HG03432 (cell line): ENCODE measurements at regions not wholly inside any gene's neighbourhood (a gene's known extent, or its start where the extent isn't known, plus 50 kb on each side); places are given as distances from the start of the nearest gene placed in this dataset.
"Not testable (repeated sequence)": the region's sequence is repeated elsewhere in the genome, so short reads cannot be mapped to it uniquely, and the experiment has no call there.

ENCODE experiments used
- ATAC-seq: cut with Tn5 transposase; IDR thresholded peaks from one replicate; pipeline ENCODE4 v1.9.1; 2021; ENCODE audit warnings: mild to moderate bottlenecking, moderate library complexity; ENCODE audit not compliant: unreplicated experiment

DNA sequence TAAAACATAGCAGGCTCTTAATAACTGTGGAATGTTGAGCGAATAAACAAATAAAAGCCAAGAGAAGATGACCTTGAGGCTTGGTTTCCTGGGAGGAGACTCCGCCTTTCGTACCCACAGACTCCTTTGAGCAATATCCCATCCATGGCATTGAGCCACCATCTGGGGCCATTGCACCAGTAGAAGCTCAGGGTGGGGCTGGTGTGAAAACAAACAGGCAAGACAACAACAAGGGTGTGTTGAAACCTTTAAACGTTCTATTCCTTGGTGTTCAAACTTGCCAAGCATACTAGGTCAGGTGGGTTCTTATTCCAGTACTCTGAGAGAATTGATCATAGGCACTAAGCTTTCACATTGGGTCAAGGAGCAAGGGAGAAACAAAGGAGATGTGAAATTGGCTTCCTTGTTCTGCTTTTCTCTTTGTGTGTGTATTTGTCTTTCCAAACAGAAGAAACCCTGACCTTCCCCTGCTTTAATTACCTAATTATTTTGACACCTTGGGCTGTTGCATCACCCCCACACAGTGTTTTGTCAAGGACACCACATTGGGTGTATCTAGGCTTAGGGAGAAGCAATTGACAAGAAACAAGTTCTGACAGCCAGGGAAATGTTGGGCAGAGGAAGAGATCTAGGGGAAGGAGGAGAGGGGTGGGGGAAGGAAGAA is 105.1 kb upstream of the BCL6 start:
- no peak for ATAC-seq

DNA sequence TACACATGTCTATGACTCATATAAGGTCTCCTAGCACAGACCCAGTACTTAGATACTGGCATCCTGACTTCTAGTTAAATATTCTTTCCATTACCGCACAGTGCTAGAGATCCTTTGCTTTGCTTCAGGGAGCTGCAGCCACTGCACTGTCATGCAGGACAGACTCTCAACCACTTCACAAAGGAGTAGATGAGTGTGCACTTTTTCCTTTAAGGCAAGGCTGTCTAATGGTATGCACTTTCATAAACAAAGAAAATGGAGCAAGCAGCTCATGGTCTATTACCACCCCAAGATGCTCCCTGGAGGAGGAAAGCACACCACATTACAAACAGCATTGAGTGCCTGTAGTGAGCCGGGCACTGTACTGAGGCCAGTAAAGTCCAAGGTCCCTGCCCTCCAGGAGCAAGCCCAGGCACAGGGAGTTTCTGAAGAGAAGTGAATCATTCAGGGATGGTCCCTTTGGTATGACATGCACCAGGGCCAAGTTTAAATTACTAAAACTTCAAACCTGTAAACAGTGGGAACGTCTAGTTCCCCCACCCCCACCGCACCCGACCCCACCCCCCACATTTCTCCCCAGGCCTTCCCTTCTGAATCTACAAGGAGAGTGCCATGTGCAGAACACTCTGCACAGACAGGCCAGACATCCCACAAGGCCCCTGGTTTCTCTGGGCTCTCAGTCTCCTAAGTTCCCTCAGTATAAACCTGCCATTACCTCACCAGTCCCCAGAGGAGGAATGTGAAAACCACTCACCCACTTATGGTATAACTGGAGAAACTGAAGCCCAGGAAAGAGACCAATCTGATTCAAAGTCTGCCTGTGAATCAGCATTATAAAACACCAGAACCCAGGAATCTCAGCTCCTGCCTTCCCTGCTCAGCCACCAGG is 107.8 kb upstream of the BCL6 start:
- ATAC-seq = no peak

DNA sequence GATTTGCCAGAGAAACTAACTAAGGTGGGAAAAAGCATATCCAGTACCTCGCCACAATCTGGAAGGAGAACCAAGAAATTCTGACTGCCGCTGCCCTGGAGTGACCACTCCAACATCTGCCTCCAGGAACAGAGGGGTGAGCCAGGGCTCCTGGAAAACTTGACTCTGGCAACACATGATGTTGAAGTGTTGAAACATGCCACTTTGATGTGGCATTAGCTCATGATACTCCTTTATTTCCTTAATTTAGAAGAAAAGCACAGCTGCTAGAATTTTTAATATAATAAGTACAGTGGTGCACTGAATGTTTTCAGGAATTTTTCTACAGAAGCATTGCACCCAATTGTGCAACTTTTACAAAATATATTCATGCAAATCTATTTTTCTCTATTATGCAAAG is 109.9 kb upstream of the BCL6 start:
- ATAC-seq = no peak

DNA sequence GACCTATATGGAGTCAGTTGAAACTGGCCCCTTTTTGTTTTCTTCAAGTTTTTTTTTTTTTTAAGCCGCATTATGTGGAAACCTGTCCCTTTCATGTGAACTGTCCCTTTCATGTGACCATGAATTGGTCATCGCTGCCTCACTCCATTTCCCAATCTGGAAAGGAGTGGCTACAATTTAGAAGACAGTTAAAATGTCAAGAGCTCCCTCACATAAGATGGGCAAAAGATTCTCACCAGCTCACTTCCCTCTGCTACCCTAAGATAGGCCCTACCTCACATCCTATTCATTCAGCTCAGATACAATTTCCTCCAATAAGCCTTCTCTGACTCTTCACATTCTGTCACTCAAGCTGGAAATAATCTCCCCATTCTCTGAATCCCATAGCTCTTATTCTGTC is 111.3 kb upstream of the BCL6 start:
- ATAC-seq = no peak

DNA sequence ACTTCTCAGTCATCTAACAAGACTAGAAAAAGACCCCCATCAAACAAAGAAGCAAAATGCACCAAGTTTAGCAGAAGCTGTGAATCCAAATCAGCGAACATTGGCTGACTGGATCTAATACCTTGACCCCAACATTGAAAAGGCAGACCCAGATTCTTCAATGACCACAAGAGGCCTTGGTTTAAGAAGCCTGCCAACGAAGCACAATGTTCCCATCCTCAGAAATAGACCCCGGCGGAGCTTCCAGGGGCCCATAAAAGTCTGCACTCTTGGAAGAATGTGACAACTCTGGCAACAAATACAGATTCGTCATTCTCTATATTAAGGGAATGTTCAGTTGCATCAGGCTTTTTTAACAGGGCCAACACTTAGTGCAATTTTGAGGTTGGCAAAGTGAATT is 112.8 kb upstream of the BCL6 start:
- no peak for ATAC-seq

DNA sequence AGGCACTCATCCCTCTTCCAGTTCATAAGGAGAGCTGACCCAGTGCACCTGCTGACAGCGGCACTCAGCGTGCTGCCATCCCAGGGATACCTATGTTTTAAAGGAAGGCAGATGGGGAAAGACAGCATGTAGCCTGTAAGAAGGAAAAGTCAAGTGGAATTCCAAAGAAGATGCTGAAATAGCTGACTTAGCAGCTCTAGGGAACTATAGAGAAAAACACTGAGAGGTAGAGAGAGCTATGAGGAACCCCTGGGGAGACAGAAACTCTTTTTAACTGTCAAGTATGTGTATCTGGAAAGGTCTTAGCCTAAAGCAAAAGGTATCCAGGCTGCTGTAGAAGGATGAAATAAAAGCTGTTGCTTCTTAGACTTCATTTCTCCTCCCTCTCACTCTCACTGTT is 113.4 kb upstream of the BCL6 start:
- no peak for ATAC-seq

DNA sequence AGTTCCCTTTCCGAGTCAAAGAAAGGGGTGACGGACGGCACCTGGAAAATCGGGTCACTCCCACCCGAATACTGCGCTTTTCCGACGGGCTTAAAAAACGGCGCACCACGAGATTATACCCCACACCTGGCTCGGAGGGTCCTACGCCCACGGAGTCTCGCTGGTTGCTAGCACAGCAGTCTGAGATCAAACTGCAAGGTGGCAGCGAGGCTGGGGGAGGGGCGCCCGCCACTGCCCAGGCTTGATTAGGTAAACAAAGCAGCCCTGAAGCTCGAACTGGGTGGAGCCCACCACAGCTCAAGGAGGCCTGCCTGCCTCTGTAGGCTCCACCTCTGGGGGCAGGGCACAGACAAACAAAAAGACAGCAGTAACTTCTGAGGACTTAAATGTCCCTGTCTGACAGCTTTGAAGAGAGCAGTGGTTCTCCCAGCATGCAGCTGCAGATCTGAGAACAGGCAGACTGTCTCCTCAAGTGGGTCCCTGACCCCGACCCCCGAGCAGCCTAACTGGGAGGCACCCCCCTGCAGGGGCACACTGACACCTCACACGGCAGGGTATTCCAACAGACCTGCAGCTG is 117.5 kb upstream of the BCL6 start:
- not testable (repeated sequence) for ATAC-seq

DNA sequence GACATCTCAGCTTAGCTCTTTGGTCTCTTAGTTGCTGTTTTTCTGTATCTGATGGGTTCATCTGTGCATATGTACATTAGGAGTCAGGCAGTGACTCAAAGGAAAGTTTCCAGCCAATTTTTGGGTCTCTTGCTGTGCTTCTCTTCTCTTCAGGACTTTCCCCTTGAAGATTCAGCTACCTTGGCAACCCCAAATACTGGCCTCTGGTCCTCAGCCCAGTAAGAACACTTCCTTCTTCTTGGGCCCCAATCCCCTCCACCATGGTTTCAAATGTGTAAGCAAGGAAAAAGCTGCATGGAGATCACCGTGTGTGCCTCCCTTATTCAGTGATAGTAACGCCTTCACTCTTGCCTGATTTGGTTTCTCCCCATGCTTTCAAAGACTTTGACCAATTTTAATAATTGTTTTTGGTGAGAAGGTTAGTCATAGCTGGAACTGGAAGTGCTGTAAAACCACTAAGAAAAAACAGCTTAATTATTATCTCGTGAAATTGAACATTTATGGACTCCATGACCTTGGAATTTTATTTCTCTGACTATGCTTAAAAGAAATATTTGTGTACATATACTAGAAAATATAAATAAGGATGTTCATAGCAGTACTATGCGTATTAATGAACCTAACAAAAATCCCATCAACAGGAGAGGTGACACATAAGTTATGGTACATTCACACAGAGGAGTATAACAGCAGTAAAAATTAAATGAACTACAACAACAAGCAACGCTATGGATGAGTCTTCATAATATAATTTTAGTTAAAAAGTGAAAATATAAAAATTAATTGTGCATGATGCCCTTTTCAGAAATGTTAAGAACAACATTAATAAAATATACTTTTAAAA is 125.3 kb upstream of the BCL6 start:
- ATAC-seq = peak; percentile 96

DNA sequence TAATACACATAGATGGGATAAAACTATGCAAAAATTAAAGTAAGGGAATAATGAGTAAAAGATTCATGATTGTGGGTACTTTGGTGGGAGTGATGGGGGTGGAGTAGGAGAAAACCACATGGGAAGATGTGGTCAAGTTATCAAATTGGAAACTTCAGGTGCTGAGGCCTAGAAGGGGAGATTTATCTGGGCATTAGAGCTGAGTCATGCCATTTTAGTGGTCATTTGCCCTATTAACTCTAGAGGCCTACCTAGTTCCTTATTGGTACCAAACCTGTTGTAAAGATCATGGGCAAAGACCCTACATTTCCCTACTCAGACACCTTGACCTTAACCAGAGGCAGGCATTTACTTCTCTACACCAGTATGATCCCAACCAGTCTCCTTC is 125.9 kb upstream of the BCL6 start:
- no peak for ATAC-seq

DNA sequence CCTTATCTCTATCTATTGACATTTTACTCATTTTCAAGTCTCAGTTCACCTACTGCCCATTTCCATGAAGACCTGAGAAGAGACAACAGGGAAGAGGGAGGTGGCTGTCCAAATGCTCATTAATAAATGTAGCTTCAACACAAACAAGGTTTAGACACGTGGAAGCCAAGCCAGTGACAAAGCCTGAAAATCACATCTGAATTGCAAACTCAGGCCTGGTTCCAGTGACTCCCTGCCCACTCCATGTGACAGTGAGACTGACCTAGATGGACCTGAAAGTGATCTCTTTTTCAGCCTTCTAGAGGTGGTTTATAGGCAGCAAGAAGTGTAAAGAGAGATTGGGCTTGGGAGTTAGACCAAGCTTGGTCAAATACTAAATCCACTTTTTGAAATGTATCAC is 126.6 kb upstream of the BCL6 start:
- ATAC-seq = no peak

DNA sequence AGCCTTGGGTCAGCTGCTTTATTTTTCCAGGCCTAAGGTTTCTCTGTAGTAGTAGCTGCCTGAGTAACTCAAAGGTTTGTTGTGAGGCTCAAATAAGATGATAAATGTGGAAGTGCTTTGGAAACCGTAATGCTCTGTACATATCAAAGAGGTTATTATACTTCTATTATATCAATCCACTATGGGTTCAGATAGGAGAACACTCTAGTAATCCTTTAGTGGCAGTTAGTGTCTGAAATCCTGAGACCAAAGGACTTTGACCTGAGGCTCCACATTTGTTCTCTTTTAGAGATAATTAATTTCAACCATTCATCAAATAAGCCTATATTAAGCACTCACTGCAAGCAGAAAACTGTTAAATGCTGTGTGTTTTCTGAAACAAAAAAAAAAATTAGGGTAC is 128.6 kb upstream of the BCL6 start:
- no peak for ATAC-seq

DNA sequence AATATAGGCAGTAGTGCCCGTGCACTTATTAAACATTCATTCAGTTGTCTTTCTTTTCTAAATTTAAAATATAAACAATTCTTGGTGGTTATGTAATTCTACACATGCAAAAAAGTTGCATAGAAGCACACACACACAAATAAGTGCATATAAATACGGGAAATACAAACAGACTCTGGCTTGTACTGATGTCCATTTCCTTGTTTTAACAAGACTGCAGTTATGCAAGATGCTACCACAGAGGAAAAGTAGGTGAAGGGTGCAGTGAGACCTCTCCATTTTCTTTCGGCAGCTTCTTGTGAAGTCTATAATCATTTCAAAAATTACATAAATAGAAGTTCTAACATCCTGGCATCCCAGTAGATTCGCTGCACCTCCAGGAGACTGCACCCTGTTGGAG is 130.6 kb upstream of the BCL6 start:
- no peak for ATAC-seq

DNA sequence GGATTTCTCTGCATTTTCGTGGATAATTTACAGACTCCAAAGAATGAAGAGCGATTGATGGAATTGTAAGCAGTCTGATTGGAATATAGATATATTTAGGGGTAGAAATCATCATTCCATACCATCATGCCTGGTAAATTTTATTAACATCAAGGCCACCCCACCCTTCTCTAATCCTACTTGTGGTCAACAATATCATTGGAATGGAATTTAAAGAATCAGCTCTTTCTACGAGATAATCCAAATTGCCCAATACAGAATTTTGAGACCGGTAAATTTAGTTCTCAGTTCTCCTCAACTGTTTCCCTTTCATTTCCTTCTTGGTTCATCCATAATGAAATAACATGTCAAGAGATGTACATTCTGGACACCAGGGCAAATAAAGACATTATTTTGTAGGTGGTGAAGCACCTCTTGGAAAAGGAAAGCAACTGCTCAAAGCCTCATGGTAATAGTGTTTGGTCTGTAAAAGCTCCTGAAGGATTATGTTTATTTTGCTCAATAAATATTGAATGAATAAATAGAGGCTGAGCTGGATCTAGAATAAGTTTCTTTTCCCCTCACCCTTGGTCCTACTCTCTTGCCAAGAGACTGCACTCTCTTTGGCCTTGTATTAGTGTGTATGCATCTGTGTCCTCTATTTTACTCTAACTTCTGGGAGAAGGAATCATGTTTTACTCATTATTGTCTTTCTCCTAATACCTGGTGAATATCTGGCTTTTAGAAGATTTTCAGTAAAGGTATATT is 133.7 kb upstream of the BCL6 start:
- no peak for ATAC-seq

DNA sequence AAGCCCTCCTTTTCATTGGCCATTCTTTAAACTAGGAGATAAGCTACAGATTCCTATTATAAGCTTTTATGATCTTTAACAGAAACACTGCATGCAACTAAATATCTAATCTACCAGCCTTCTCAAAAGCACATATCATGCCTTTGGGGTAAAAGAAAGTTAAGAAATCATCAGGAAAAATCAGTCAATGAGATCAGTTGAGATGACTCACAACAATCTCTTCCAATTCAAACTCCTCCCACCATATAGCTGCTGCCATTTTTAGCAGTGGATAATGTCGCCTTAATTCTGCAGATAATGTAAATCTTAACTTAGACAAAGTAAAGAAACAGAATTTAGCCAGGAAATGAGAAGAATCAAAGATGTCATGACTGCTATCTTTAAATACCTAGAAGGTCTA is 135.2 kb upstream of the BCL6 start:
- no peak for ATAC-seq

DNA sequence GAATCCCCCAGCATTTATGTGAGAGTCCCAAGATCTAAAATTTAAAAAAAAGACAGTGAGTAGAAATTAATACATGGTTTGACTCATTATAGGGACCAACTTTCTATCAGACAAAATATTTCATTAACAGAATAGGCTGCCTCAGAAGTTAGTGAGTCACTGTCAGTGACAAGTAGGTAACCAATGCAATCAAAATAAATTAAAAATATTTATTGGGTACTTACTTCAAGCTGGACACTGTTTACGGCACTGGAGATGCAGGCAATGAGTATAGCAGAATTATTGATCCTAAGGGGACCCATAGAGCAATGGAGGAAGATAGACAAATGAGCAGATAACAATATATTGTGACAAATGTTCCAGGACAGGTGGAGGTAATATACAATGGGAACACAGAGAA is 135.6 kb upstream of the BCL6 start:
- ATAC-seq = no peak

DNA sequence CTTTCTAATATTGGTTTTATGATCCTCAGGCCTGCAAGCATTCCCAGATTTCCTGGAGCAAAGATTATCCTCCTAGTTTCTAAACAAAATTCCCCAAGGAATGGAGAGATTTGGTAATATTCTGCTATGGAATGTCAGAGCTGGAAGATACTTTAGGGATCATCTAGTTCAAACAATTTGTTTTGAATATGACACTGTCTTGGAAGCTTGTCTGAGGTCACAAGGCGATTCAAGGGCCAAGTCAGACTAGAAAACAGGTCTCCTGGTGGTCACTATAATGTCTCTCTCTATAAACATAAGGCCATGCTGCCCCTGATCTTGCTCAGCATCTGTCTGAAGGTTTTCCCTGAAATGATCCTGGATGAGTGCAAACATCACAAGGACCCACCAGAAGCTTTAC is 143.4 kb upstream of the BCL6 start:
- no peak for ATAC-seq

DNA sequence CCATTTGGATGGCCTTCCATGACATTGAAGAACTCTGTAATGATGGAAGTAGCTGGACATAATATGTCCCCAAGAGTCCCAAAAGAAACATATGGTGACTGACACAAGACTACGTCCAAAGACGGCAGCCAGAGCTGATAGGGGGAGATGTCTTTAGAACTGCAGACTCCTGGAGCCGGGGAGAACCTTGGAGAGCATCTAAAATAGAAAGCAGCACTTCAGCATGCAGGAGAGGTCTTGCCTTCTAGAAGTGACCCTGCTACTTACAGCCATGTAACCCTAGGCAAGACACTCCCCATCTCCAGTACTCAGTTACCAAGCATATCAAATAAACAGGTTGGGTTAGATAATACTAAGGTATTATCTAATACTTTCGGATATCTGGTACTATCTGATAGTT is 143.8 kb upstream of the BCL6 start:
- ATAC-seq = no peak

DNA sequence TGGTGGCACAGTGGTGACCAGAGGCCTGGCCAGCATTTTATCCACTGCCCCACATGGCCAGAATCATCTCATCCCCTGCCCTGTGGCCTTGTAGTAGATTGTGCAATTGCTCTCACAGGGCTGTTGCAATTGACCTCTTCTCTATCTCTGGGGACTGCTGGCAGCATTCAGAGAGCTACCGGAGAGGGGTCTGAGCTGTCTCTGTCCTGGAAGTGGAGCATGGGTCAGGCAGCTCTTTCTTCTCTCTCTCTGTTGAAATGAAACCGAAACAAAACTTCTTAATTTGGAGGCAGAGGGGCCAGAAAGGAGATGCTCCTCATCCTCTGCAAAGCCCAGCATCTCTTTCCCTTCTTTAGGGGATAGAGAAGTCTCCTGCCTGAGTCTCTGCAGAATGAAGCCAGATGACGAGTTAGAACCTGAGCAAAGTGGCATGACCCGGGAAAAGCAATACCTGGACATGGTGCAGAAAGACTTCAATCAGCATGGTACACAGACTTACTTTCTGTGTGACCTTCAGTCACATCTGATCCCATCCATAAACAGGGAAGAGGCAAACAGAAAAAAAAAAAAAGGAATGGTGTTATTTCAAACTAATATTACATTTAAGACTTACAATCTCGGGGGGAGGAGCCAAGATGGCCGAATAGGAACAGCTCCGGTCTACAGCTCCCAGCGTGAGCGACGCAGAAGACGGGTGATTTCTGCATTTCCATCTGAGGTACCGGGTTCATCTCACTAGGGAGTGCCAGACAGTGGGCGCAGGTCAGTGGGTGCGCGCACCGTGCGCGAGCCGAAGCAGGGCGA is 144.5 kb upstream of the BCL6 start:
- ATAC-seq = no peak

DNA sequence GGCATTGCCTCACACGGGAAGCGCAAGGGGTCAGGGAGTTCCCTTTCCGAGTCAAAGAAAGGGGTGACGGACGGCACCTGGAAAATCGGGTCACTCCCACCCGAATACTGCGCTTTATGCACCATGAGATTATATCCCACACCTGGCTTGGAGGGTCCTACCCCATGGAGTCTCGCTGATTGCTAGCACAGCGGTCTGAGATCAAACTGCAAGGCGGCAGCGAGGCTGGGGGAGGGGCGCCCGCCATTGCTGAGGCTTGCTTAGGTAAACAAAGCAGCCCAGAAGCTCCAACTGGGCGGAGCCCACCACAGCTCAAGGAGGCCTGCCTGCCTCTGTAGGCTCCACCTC is 145.1 kb upstream of the BCL6 start:
- not testable (repeated sequence) for ATAC-seq

DNA sequence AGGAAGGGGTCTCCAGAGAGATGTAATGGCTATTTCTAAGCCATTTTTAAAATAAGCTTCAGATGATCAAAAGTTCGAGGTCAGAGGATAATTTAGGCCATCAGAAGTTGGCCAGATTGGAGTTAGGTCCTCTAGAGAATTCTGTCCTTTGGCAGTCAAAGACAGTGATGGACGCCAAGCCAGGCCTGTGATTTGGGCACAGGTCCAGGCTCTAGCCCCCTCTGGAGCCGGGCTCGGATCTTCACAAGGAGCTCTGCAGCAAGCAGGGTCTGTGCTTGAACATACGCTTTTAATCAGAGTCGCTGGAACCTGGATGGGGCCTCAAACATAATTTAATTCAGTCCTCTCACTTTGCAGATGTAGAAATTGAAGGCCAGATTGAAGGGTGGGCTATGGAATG is 151.4 kb upstream of the BCL6 start:
- ATAC-seq = no peak
